Epithelial cell of esophagus (primary cell): ENCODE measurements at regions not wholly inside any gene's neighbourhood (a gene's known extent, or its start where the extent isn't known, plus 50 kb on each side); places are given as distances from the start of the nearest gene placed in this dataset.
"Not testable (repeated sequence)": the region's sequence is repeated elsewhere in the genome, so short reads cannot be mapped to it uniquely, and the experiment has no call there.

ENCODE experiments used
- DNase-seq: peaks from one replicate; pipeline ENCODE4 v3.0.0; 2010; ENCODE audit warnings: low read depth
- H3K4me3 ChIP-seq: 2 replicates; pipeline ENCODE4 v1.5.1; 2011; ENCODE audit warnings: mild to moderate bottlenecking, low read length, control low read depth
- TF ChIP-seq, protein P1 (sequence below): IDR thresholded peaks from 2 replicates; pipeline ENCODE4 v1.5.1; 2011; ENCODE audit warnings: low read depth, mild to moderate bottlenecking, low read length, control low read depth, inconsistent platforms; ENCODE audit not compliant: insufficient read depth; ENCODE audit errors: missing control alignments

DNA sequence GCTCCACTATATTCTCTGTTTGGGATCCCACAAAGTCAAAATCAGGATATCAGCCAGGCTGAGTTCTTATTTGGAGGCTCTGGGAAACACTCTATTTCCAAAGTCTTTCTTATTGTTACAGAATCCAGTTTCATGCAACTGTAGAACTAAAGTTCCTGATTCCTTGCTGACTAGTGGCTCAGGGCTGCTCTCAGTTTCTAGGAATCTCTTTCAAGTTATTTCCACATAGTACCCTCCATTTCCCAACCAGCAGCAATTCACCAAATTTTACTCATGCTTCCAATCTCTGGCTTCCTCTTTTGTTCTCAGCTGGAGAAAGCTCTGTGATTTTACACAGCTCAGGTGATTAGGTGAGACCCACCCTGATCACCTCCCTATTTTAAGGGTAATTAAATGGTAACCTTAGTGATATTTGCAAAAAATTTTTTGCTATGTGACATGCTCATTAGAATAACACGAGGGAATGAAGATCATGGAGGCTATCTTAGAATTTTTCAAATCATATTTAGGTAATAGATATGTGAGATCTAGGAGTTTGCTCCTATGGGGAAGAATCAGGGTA lies 794.9 kb upstream of the ARRDC3 start:
- TF ChIP-seq, protein P1, sequence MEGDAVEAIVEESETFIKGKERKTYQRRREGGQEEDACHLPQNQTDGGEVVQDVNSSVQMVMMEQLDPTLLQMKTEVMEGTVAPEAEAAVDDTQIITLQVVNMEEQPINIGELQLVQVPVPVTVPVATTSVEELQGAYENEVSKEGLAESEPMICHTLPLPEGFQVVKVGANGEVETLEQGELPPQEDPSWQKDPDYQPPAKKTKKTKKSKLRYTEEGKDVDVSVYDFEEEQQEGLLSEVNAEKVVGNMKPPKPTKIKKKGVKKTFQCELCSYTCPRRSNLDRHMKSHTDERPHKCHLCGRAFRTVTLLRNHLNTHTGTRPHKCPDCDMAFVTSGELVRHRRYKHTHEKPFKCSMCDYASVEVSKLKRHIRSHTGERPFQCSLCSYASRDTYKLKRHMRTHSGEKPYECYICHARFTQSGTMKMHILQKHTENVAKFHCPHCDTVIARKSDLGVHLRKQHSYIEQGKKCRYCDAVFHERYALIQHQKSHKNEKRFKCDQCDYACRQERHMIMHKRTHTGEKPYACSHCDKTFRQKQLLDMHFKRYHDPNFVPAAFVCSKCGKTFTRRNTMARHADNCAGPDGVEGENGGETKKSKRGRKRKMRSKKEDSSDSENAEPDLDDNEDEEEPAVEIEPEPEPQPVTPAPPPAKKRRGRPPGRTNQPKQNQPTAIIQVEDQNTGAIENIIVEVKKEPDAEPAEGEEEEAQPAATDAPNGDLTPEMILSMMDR = no peak
- peak; percentile 13 for DNase-seq
- H3K4me3 ChIP-seq = no peak overlapping the region

DNA sequence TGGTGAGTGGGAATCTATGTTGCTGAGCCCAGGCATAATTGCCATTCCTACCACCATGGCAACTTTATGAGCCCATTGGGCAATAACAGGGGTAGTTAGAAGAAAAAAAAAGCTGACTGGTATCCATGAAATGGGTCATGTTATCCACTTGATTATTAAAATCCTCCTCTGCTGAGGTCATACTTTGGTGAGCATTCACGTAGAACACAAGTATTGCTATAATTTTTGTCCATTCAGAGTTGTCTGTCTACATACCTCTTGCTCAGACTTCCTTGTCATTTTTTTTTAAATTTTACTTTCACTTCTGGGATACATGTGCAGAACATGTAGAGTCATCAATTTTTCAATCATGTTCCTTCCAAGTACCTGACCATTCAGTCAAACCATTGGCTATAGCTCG lies 780.8 kb upstream of the ARRDC3 start:
- no peak overlapping the region for H3K4me3 ChIP-seq
- DNase-seq = no peak
- TF ChIP-seq, protein P1 = no peak

DNA sequence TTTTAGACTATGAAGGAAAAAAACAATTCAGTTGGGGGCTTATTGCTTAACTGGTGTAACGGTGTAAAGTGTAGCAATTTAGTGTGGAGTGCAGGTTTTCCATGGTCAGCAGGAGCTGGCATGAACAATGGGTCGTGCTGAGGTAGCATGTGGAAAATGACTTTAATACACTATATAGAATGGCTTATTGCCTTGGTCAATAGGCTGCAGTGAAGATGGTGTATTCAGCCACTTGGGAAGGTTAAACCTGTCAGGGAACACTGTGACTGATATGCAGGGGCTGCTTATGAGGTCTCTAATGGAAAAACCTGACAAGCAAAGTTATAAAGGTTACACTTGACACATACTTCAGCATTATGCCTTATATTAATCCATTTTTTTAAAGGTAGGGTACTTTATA lies 764.7 kb upstream of the ARRDC3 start:
- no peak for DNase-seq
- TF ChIP-seq, protein P1 = no peak
- H3K4me3 ChIP-seq = no peak overlapping the region

DNA sequence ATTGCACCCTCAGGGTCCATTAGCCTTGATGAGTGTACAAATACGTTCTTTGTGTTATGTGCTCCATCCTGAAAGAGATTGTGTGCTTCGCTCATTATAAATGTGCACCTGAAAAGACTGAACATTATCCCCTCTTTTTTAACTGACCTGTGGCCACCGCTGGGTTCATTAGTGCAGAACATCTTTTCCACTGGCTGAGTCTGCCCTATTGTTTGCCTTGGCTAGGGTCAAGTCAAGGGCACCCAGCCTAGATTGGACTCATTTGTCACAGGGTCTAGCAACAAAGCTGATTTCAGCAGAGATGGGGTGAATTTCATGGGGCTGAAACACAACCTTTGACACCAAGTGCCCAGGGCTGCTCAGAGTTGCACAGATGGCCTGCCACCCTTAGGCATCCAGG lies 764.1 kb upstream of the ARRDC3 start:
- no peak for DNase-seq
- TF ChIP-seq, protein P1 = no peak

DNA sequence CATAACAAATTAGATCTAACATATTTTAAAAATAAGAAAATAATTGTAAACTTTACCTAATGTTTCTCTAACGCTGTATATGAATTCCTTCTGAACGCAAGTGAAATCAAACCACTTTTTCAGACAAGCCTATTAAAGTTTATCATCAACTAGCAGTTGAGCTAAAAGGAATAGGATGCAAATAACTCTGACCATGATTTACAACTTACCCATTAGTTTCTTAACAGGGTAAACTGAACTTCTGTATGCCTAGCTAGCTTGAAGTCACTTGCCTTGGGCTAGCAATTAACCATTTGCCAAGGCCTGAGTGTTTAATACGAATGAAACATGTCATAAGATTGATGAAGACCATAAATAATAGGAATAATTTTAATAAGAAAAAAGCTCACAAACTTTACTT lies 762.7 kb upstream of the ARRDC3 start:
- TF ChIP-seq, protein P1 = no peak
- H3K4me3 ChIP-seq = no peak overlapping the region
- DNase-seq = no peak

More for the DNA sequence above, 764.1 kb upstream of the ARRDC3 start:
- H3K4me3 ChIP-seq = no peak overlapping the region

DNA sequence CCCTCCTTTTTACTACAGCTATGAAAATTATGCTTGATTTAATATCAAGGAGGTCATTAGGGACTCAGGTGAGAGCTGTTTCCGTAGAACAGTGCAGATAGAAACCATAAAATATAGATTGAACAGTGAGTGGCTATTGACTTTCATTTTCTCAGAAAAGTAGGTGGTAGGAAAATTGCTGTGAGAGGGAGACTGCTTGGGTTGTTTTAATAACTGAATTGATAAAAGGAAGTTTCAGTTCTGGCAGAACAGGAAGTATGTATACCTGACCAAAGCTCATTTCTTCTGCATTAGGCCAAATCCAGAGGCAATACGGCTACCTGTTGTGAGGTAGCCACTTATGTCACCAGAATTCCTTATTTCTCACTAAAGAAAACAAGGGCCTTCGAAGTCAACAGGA lies 761.7 kb upstream of the ARRDC3 start:
- H3K4me3 ChIP-seq = no peak overlapping the region
- no peak for DNase-seq

GRCh38 chr5:92132294-92132908 lies 749.3 kb upstream of the ARRDC3 start:
- DNase-seq, H3K4me3 ChIP-seq: not testable (repeated sequence)

More for the DNA sequence above, 761.7 kb upstream of the ARRDC3 start:
- TF ChIP-seq, protein P1 = no peak

GRCh38 chr5:92126182-92126581 lies 743.1 kb upstream of the ARRDC3 start:
- TF ChIP-seq, protein P1 = no peak
- no peak overlapping the region for H3K4me3 ChIP-seq
- no peak for DNase-seq
